OCI-LY3 (cell line): ENCODE measurements at regions not wholly inside any gene's neighbourhood (a gene's known extent, or its start where the extent isn't known, plus 50 kb on each side); places are given as distances from the start of the nearest gene placed in this dataset.

Source experiments
- H2AFZ ChIP-seq: fragments of 200-600, 300-600 bp; shearing (Covaris generic); 2 replicates; pipeline ENCODE4 v1.6.0; 2014; ENCODE audit warnings: antibody characterized with exemption, low read depth, low read length
- H3K27ac ChIP-seq: fragments of 200-600, 300-600 bp; sonication (generic); 2 replicates; pipeline ENCODE4 v1.5.1; 2014; ENCODE audit warnings: mild to moderate bottlenecking, low read length, moderate library complexity, mixed read lengths
- H3K27me3 ChIP-seq: fragments of 200-600, 300-600 bp; sonication (generic); 2 replicates; pipeline ENCODE4 v1.6.1; 2014; ENCODE audit warnings: low read depth, low read length, mixed read lengths
- H3K36me3 ChIP-seq: fragments of 200-600, 300-600 bp; sonication (generic); replicated peaks from 2 replicates; pipeline ENCODE3; 2014; ENCODE audit warnings: low read depth, low read length, mixed read lengths
- H3K4me1 ChIP-seq: fragments of 300-600, 200-600 bp; sonication (generic); 2 replicates; pipeline ENCODE4 v1.6.1; 2014; ENCODE audit warnings: low read length, mixed read lengths
- H3K4me2 ChIP-seq: fragments of 200-600, 300-600 bp; sonication (generic); 2 replicates; pipeline ENCODE4 v1.6.1; 2014; ENCODE audit warnings: low read length, mixed read lengths
- H3K4me3 ChIP-seq: fragments of 300-600, 200-600 bp; sonication (generic); 2 replicates; pipeline ENCODE4 v1.5.1; 2014; ENCODE audit warnings: antibody characterized with exemption, mild to moderate bottlenecking, low read length, moderate library complexity
- H3K79me2 ChIP-seq: fragments of 300-600, 200-600 bp; shearing (Covaris generic); 2 replicates; pipeline ENCODE4 v1.6.1; 2014; ENCODE audit warnings: mild to moderate bottlenecking, low read length, mixed read lengths
- H3K9ac ChIP-seq: fragments of 300-600, 200-600 bp; shearing (Covaris generic); 2 replicates; pipeline ENCODE4 v1.6.0; 2014; ENCODE audit warnings: mild to moderate bottlenecking, low read length, moderate library complexity
- H3K9me3 ChIP-seq: fragments of 200-600, 300-600 bp; shearing (Covaris generic); 2 replicates; pipeline ENCODE4 v1.6.1; 2014; ENCODE audit warnings: low read length, mixed read lengths; ENCODE audit not compliant: insufficient read depth
- H4K20me1 ChIP-seq: fragments of 200-600, 300-600 bp; sonication (generic); 2 replicates; pipeline ENCODE4 v1.6.1; 2016; ENCODE audit warnings: low read length, mixed read lengths; ENCODE audit not compliant: insufficient read depth
- EZH2phosphoT487 ChIP-seq: fragments of 200-600 bp; shearing (Covaris generic); IDR thresholded peaks from 2 replicates; pipeline ENCODE4 v1.6.1; 2018; ENCODE audit warnings: antibody characterized with exemption, mixed run types, low read depth
- TF ChIP-seq, protein P1 (sequence below): fragments of 200-600, 300-600 bp; sonication (generic); IDR thresholded peaks from 2 replicates; pipeline ENCODE4 v1.5.1; 2014; ENCODE audit warnings: antibody characterized with exemption, low read length, low read depth

DNA sequence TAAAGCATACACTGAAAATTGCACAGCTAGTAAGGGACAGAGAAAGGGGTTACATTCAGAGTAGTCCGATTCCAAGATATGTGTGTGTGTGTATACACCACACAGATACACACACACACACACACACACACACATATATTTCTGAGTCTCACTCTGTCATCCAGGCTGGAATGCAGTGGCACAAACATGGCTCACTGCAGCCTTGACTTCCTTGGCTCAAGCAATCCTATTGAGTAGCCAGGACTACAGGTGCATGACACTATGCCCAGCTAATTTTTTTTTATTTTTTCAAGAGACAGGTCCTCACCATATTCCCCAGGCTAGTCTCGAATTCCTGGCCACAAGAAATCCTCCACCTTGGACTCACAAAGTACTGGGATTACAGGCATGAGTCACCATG lies 68.1 kb upstream of the ITPRID2 start:
- no peaks in the 10 kb centered on the region for H3K9me3 ChIP-seq
- H3K4me1 ChIP-seq, result no peaks in the 10 kb centered on the region
- H3K27me3 ChIP-seq, result no peaks in the 10 kb centered on the region
- H2AFZ ChIP-seq, result no peak overlapping the region
- no peak overlapping the region for H3K9ac ChIP-seq
- no peak overlapping the region for H3K4me2 ChIP-seq
- no peak overlapping the region for H3K4me3 ChIP-seq
- H3K36me3 ChIP-seq, result no peaks in the 10 kb centered on the region
- no peak overlapping the region for H3K27ac ChIP-seq
- TF ChIP-seq, protein P1, sequence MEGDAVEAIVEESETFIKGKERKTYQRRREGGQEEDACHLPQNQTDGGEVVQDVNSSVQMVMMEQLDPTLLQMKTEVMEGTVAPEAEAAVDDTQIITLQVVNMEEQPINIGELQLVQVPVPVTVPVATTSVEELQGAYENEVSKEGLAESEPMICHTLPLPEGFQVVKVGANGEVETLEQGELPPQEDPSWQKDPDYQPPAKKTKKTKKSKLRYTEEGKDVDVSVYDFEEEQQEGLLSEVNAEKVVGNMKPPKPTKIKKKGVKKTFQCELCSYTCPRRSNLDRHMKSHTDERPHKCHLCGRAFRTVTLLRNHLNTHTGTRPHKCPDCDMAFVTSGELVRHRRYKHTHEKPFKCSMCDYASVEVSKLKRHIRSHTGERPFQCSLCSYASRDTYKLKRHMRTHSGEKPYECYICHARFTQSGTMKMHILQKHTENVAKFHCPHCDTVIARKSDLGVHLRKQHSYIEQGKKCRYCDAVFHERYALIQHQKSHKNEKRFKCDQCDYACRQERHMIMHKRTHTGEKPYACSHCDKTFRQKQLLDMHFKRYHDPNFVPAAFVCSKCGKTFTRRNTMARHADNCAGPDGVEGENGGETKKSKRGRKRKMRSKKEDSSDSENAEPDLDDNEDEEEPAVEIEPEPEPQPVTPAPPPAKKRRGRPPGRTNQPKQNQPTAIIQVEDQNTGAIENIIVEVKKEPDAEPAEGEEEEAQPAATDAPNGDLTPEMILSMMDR, result no peak
- TF ChIP-seq EZH2phosphoT487, result no peak
- H3K79me2 ChIP-seq, result no peaks in the 10 kb centered on the region
- no peaks in the 10 kb centered on the region for H4K20me1 ChIP-seq

DNA sequence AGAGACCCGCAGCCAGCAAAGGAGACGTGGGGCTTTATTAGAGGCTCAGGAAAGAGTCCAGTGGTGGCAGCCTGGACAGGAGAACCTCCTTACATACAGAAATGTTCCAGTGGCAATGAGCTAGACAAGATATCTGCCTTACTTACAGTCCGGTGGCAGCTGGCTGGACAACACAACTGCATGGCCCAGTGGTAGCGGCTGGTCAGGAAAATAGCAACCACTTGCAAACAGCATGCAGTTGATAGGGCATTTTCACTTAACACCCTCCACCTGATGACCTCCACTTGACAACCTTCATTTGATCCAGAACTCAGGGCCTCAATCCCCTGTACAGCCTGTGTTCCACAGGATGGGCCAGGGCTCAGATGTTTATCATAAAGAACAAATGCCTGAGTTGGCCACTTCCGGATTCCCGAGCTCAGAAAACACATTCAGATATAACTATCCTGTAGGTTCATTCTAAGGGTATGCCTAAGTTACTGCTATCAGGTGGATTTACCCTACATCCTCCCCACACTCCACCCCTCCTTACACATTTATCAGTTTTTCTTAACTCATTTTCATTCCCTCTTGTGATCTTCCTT lies 63.3 kb upstream of the ITPRID2 start:
- Histone ChIP-seq H3K4me2 (no peak overlapping the region), H3K4me1 (no peaks in the 10 kb centered on the region), H3K4me3 (no peak overlapping the region), H2AFZ (no peak overlapping the region), H3K27me3 (0 out of 2 replicates have a peak, but pooled peaks cover 5% of the 10 kb centered on the region), H4K20me1 (no peaks in the 10 kb centered on the region), H3K27ac (no peak overlapping the region), H3K36me3 (no peaks in the 10 kb centered on the region), H3K9ac (no peak overlapping the region), H3K9me3 (no peaks in the 10 kb centered on the region), H3K79me2 (no peaks in the 10 kb centered on the region)
- no peak for TF ChIP-seq EZH2phosphoT487
- TF ChIP-seq, protein P1, result no peak

DNA sequence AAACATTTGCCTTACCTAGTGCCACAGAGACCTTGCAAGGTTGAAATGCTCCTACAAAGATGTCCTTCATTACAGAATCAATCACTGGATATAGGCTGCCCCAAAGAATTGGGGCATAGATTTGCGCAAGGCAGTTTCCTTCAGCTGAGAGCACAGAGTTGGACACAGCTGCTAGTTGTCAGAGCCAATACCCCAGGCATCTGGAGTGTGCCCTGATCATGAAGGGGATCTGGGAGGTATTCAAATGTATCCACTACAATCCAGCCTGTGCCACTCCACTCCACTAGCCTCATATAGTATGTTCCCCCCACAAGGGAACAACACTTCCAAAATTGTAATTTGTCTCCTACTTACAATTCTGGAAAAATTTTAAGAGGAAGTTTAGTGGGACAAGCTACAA lies 62.3 kb upstream of the ITPRID2 start:
- TF ChIP-seq EZH2phosphoT487, result no peak
- TF ChIP-seq, protein P1, result no peak
- H3K79me2 ChIP-seq, result no peaks in the 10 kb centered on the region
- no peak overlapping the region for H3K9ac ChIP-seq
- no peaks in the 10 kb centered on the region for H4K20me1 ChIP-seq
- no peaks in the 10 kb centered on the region for H3K36me3 ChIP-seq
- H3K4me1 ChIP-seq, result no peaks in the 10 kb centered on the region
- no peak overlapping the region for H3K27ac ChIP-seq
- no peaks in the 10 kb centered on the region for H3K9me3 ChIP-seq
- H3K27me3 ChIP-seq, result 0 out of 2 replicates have a peak, but pooled peaks cover 5% of the 10 kb centered on the region
- no peak overlapping the region for H3K4me2 ChIP-seq
- H3K4me3 ChIP-seq, result no peak overlapping the region
- no peak overlapping the region for H2AFZ ChIP-seq

DNA sequence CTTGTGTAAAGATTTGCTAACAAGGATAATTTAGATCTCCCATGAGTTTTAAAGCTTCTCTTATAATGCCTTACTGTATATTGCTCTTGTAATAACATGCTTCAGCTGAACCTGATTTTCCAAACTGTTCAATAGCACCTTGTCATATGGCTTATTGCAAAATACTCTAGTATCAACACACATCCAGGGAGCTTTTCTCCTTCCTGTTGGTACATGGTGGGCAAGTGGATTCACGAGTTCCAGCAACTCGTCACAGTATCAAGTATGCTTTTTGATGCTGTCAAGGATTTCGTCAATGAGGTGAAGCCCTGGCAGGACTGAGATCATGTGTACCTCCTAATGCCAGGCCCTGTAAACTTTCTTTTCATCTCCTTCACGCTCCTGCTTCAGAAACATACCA lies 59.5 kb upstream of the ITPRID2 start:
- Histone ChIP-seq H3K4me1 (no peaks in the 10 kb centered on the region), H3K4me2 (no peak overlapping the region), H3K79me2 (no peaks in the 10 kb centered on the region), H3K36me3 (no peaks in the 10 kb centered on the region), H3K27ac (no peak overlapping the region), H3K4me3 (no peak overlapping the region), H3K9ac (no peak overlapping the region), H3K27me3 (0 out of 2 replicates have a peak, but pooled peaks cover 5% of the 10 kb centered on the region), H2AFZ (no peak overlapping the region), H3K9me3 (no peaks in the 10 kb centered on the region), H4K20me1 (no peaks in the 10 kb centered on the region)
- TF ChIP-seq EZH2phosphoT487, result no peak
- TF ChIP-seq, protein P1, result no peak
